H1 (cell line): ENCODE measurements at regions not wholly inside any gene's neighbourhood (a gene's known extent, or its start where the extent isn't known, plus 50 kb on each side); places are given as distances from the start of the nearest gene placed in this dataset.

Source experiments
- CTCF ChIA-PET: fragments of 300-600 bp; sonication (Branson Sonifier 250); formaldehyde crosslinking; loops from one replicate; lab custom pipeline; 2021; ENCODE audit not compliant: partially characterized antibody; lab: Charles Lee
- POLR2A ChIA-PET: fragments of 300-600 bp; sonication (Branson Sonifier 250); formaldehyde crosslinking; loops from one replicate; lab custom pipeline; 2021; ENCODE audit warnings: inconsistent platforms; ENCODE audit not compliant: partially characterized antibody; lab: Charles Lee
- DNase-seq, 2 experiments: peaks; one replicate each; pipeline versions ENCODE4 v3.0.0 to v3.0.0-alpha.2; 2010 to 2022; ENCODE audit warnings: low spot score in 2 of 2, low read depth in 1 of 2, mixed read lengths in 1 of 2
- FAIRE-seq: peaks from 2 replicates; lab custom pipeline; 2011; peaks lifted over from hg19 to GRCh38; lab: Jason Lieb, UNC
- H2AFZ ChIP-seq: 2 replicates; pipeline ENCODE4 v1.8.1; 2012; ENCODE audit warnings: low read length, inconsistent platforms
- H2AK5ac ChIP-seq: 2 replicates; pipeline ENCODE4 v1.6.1; 2013; ENCODE audit warnings: low read depth, low read length
- H2BK120ac ChIP-seq: replicated peaks from 2 replicates; pipeline ENCODE3; 2013; ENCODE audit warnings: low read depth, low read length, inconsistent platforms
- H2BK12ac ChIP-seq: 2 replicates; pipeline ENCODE4 v1.6.1; 2013; ENCODE audit warnings: low read depth, low read length
- H2BK15ac ChIP-seq: 2 replicates; pipeline ENCODE4 v1.6.1; 2013; ENCODE audit warnings: low read length
- H2BK20ac ChIP-seq: 2 replicates; pipeline ENCODE4 v1.6.1; 2013; ENCODE audit warnings: low read length
- H2BK5ac ChIP-seq: 2 replicates; pipeline ENCODE4 v1.6.1; 2013; ENCODE audit warnings: low read depth, low read length
- H3K14ac ChIP-seq: 2 replicates; pipeline ENCODE4 v1.6.1; 2013; ENCODE audit warnings: inconsistent platforms; ENCODE audit not compliant: insufficient read length
- H3K18ac ChIP-seq: 2 replicates; pipeline ENCODE4 v1.6.1; 2013; ENCODE audit warnings: low read length; ENCODE audit errors: extremely low read depth
- H3K23ac ChIP-seq: 2 replicates; pipeline ENCODE4 v1.6.1; 2013; ENCODE audit warnings: inconsistent platforms; ENCODE audit not compliant: insufficient read length
- H3K23me2 ChIP-seq: 2 replicates; pipeline ENCODE4 v1.6.1; 2013; ENCODE audit warnings: low read depth, low read length
- H3K27ac ChIP-seq: 2 replicates; pipeline ENCODE4 v1.6.1; 2011; ENCODE audit warnings: low read depth, low read length, inconsistent platforms
- H3K27me3 ChIP-seq, 4 experiments: replicated peaks in 1 of 4; 1 replicate in 1 of 4; 2 replicates in 3 of 4; pipeline versions ENCODE4 v1.6.1 to v1.8.1; 2011 to 2013; ENCODE audit warnings: low read length in 3 of 4, mild to moderate bottlenecking in 3 of 4, inconsistent platforms in 2 of 4, mixed read lengths in 2 of 4, moderate library complexity in 1 of 4; ENCODE audit not compliant: control insufficient read depth in 3 of 4, insufficient read depth in 3 of 4; ENCODE audit errors: extremely low read depth in 1 of 4
- H3K36me3 ChIP-seq, 4 experiments: 2 replicates each; pipeline versions ENCODE4 v1.6.1 to v1.8.1; 2011 to 2013; ENCODE audit warnings: mild to moderate bottlenecking in 4 of 4, low read length in 3 of 4, moderate library complexity in 2 of 4, control low read depth in 1 of 4, inconsistent platforms in 1 of 4; ENCODE audit not compliant: insufficient read depth in 4 of 4, control insufficient read depth in 2 of 4
- H3K4ac ChIP-seq: replicated peaks from 2 replicates; pipeline ENCODE3; 2013; ENCODE audit warnings: low read length, low read depth, mixed read lengths, inconsistent platforms; ENCODE audit not compliant: insufficient read length
- H3K4me1 ChIP-seq, 4 experiments: replicated peaks in 1 of 4; 1 replicate in 1 of 4; 2 replicates in 3 of 4; pipeline versions ENCODE4 v1.6.1 to v1.8.1; 2011 to 2013; ENCODE audit warnings: low read length in 3 of 4, inconsistent platforms in 2 of 4, mixed read lengths in 1 of 4; ENCODE audit not compliant: insufficient read depth in 4 of 4, control insufficient read depth in 3 of 4
- H3K4me2 ChIP-seq, 2 experiments: 2 replicates each; pipeline versions ENCODE4 v1.6.1 to v1.8.1; 2011 to 2013; ENCODE audit warnings: low read depth in 2 of 2, low read length in 2 of 2, control low read depth in 1 of 2, inconsistent platforms in 1 of 2, mild to moderate bottlenecking in 1 of 2; ENCODE audit not compliant: insufficient read depth in 1 of 2
- H3K4me3 ChIP-seq, 4 experiments: fragments of 200-600, 300-600 bp in 1 of 4; sonication (generic), shearing (Covaris generic), sonication (Bioruptor Twin) in 1 of 4; 2 replicates each; pipeline versions ENCODE4 v1.5.1 to v1.8.1; 2011 to 2016; ENCODE audit warnings: low read length in 4 of 4, low read depth in 3 of 4, control low read depth in 2 of 4, inconsistent platforms in 2 of 4, mild to moderate bottlenecking in 2 of 4, mixed read lengths in 1 of 4, moderate library complexity in 1 of 4; ENCODE audit not compliant: insufficient read depth in 2 of 4; ENCODE audit errors: extremely low read depth in 1 of 4
- H3K56ac ChIP-seq: replicated peaks from 2 replicates; pipeline ENCODE3; 2013; ENCODE audit warnings: low read depth, mild to moderate bottlenecking, mixed read lengths, low read length, inconsistent platforms; ENCODE audit not compliant: insufficient read length
- H3K79me1 ChIP-seq: 2 replicates; pipeline ENCODE4 v1.6.1; 2013; ENCODE audit warnings: low read depth, low read length, control low read depth
- H3K79me2 ChIP-seq, 2 experiments: 2 replicates each; pipeline versions ENCODE4 v1.6.1 to v1.8.1; 2012 to 2013; ENCODE audit warnings: low read length in 2 of 2, mild to moderate bottlenecking in 2 of 2, inconsistent platforms in 1 of 2; ENCODE audit not compliant: insufficient read depth in 2 of 2, control insufficient read depth in 1 of 2
- H3K9ac ChIP-seq, 4 experiments: replicated peaks in 1 of 4; 1 replicate in 1 of 4; 2 replicates in 3 of 4; pipeline versions ENCODE4 v1.6.1 to v1.8.1; 2011 to 2013; ENCODE audit warnings: low read depth in 3 of 4, low read length in 3 of 4, control low read depth in 2 of 4, mild to moderate bottlenecking in 2 of 4, moderate library complexity in 2 of 4, inconsistent platforms in 1 of 4; ENCODE audit errors: extremely low read depth in 1 of 4
- H3K9me3 ChIP-seq, 2 experiments: 2 replicates each; pipeline versions ENCODE4 v1.6.1 to v1.8.1; 2012 to 2013; ENCODE audit warnings: mild to moderate bottlenecking in 2 of 2, moderate library complexity in 2 of 2, control low read depth in 1 of 2, inconsistent platforms in 1 of 2, low read depth in 1 of 2, low read length in 1 of 2, mixed read lengths in 1 of 2; ENCODE audit not compliant: insufficient read depth in 2 of 2
- H4K20me1 ChIP-seq, 2 experiments: replicated peaks in 1 of 2; 2 replicates each; pipeline versions ENCODE3 to v1.8.1; 2011 to 2013; ENCODE audit warnings: inconsistent platforms in 2 of 2, low read length in 2 of 2, mild to moderate bottlenecking in 1 of 2; ENCODE audit not compliant: insufficient read depth in 2 of 2, control insufficient read depth in 1 of 2
- H4K5ac ChIP-seq: 2 replicates; pipeline ENCODE4 v1.6.1; 2013; ENCODE audit warnings: low read length, low read depth, mixed read lengths, inconsistent platforms; ENCODE audit not compliant: insufficient read length
- H4K8ac ChIP-seq: 2 replicates; pipeline ENCODE4 v1.8.0; 2013; ENCODE audit warnings: mild to moderate bottlenecking, moderate library complexity, low read length, inconsistent platforms; ENCODE audit not compliant: insufficient read depth; ENCODE audit errors: extremely low read depth
- H4K91ac ChIP-seq: replicated peaks from 2 replicates; pipeline ENCODE3; 2013; ENCODE audit warnings: low read length, mixed read lengths, inconsistent platforms; ENCODE audit not compliant: insufficient read length
- EP300 ChIP-seq, 2 experiments: IDR thresholded peaks; 1 replicate in 1 of 2; 2 replicates in 1 of 2; pipeline ENCODE4 v1.6.1; 2011 to 2012; ENCODE audit warnings: low read depth in 2 of 2, low read length in 2 of 2, mild to moderate bottlenecking in 2 of 2, borderline replicate concordance in 1 of 2, inconsistent platforms in 1 of 2, moderate library complexity in 1 of 2
- KDM4A ChIP-seq: IDR thresholded peaks from one replicate; pipeline ENCODE4 v1.7.1; 2012; ENCODE audit warnings: low read depth, mild to moderate bottlenecking, moderate library complexity, low read length, inconsistent platforms; ENCODE audit not compliant: severe bottlenecking
- NRF1 ChIP-seq: IDR thresholded peaks from 2 replicates; pipeline ENCODE4 v1.6.1; 2011; ENCODE audit warnings: mild to moderate bottlenecking, low read depth, low read length, improper control_type of control experiment
- WGBS, 2 experiments: shearing (Covaris generic) in 1 of 2; methylation state at CpG; one replicate each; pipeline versions ENCODE4 v1.1.6 to v1.1.7; 2013 to 2015; ENCODE audit warnings: low lambda C conversion rate in 2 of 2, mixed read lengths in 2 of 2, inconsistent platforms in 1 of 2, low coverage in 1 of 2, missing lambda C conversion rate in 1 of 2; ENCODE audit not compliant: insufficient replicate concordance in 2 of 2, insufficient coverage in 1 of 2, insufficient read length in 1 of 2; ENCODE audit errors: extremely low coverage in 1 of 2, missing lambda C conversion rate in 1 of 2; 5-methylcytosine and 5-hydroxymethylcytosine counted together

GRCh38 chr3:162541923-162542322 lies 1045.3 kb downstream of the OTOL1 start:
- H2BK12ac ChIP-seq: peak overlapping the region; percentile 76; the same call in 1 of the 2 replicates
- H4K91ac ChIP-seq: no peak overlapping the region
- H3K36me3 ChIP-seq: no peaks in the 10 kb centered on the region
- no peak overlapping the region for H3K9ac ChIP-seq
- no peak for FAIRE-seq
- H3K4me2 ChIP-seq: no peak overlapping the region
- H3K27me3 ChIP-seq: no peaks in the 10 kb centered on the region
- no peak overlapping the region for H2BK15ac ChIP-seq
- DNase-seq: no peak
- peak overlapping the region; percentile 68 for H3K14ac ChIP-seq
- no peaks in the 10 kb centered on the region for H4K20me1 ChIP-seq
- no peak overlapping the region for H3K56ac ChIP-seq
- no peak overlapping the region for H2BK120ac ChIP-seq
- H2AFZ ChIP-seq: no peak overlapping the region
- H2BK5ac ChIP-seq: no peak overlapping the region
- no peak overlapping the region for H4K5ac ChIP-seq
- no peak overlapping the region for H3K4me3 ChIP-seq
- no peak overlapping the region for H3K18ac ChIP-seq
- CTCF ChIA-PET: interaction anchor here (1.3 kb wide), 1 partner anchor 949 kb away, joined by 3 read pairs; no protein-coding TSS in a partner anchor
- H3K79me2 ChIP-seq: no peaks in the 10 kb centered on the region
- WGBS, 2 experiments: 61 to 100% methylated on average over 1 to 2 of the region's 2 CpGs
- no peak overlapping the region for H2BK20ac ChIP-seq
- H3K4me1 ChIP-seq: no peaks in the 10 kb centered on the region
- TF ChIP-seq EP300 (IDR thresholded peaks at IDR 0.05; ENCODE audit: borderline replicate concordance in 1 of 2, low read depth in 2 of 2, low read length in 2 of 2) (no peak), KDM4A (no peak), NRF1 (no peak)
- TF ChIP-seq, all 59 proteins: peak for 0
- no peaks in the 10 kb centered on the region for H3K23me2 ChIP-seq
- no peak overlapping the region for H3K23ac ChIP-seq
- no peak overlapping the region for H2AK5ac ChIP-seq
- H3K27ac ChIP-seq: no peak overlapping the region
- no peak overlapping the region for H3K4ac ChIP-seq
- H3K79me1 ChIP-seq: no peaks in the 10 kb centered on the region
- H3K9me3 ChIP-seq: no peaks in the 10 kb centered on the region
- H4K8ac ChIP-seq: no peak overlapping the region
- POLR2A ChIA-PET: no interaction called here
